ENCODE measurements at regions not wholly inside any gene's neighbourhood (a gene's known extent, or its start where the extent isn't known, plus 50 kb on each side); places are given as distances from the start of the nearest gene placed in this dataset.
"Not testable (repeated sequence)": the region's sequence is repeated elsewhere in the genome, so short reads cannot be mapped to it uniquely, and the experiment has no call there.

- Histone ChIP-seq H3K9ac (ENCODE audit: low read depth, low read length) (no peak overlapping the region), H3K36me3 (ENCODE audit: control insufficient read depth, insufficient read depth, low read length) (no peaks in the 10 kb centered on the region), H3K4me1 (ENCODE audit: control insufficient read depth, insufficient read depth, low read length) (peaks cover 11% of the 10 kb centered on the region), H3K27me3 (ENCODE audit: control insufficient read depth, insufficient read depth, low read length) (no peaks in the 10 kb centered on the region), H3K9me3 (ENCODE audit: control insufficient read depth, insufficient read depth, low read length) (no peaks in the 10 kb centered on the region), H3K4me3 (ENCODE audit: low read depth, low read length) (peak overlapping the region; percentile 16)
Measured at GRCh38 chr11:29623144-29623722, 393.6 kb downstream of the KCNA4 start.

GRCh38 chr11:29616611-29617010 lies 400.2 kb downstream of the KCNA4 start:
- H3K36me3 ChIP-seq (ENCODE audit: control insufficient read depth, insufficient read depth, low read length): no peaks in the 10 kb centered on the region
- no peak overlapping the region for H3K4me3 ChIP-seq (ENCODE audit: low read depth, low read length)
- H3K4me1 ChIP-seq (ENCODE audit: control insufficient read depth, insufficient read depth, low read length): no peaks in the 10 kb centered on the region
- H3K27me3 ChIP-seq (ENCODE audit: control insufficient read depth, insufficient read depth, low read length): no peaks in the 10 kb centered on the region
- no peak overlapping the region for H3K9ac ChIP-seq (ENCODE audit: low read depth, low read length)
- no peaks in the 10 kb centered on the region for H3K9me3 ChIP-seq (ENCODE audit: control insufficient read depth, insufficient read depth, low read length)

- no peaks in the 10 kb centered on the region for H3K36me3 ChIP-seq (ENCODE audit: control insufficient read depth, insufficient read depth, low read length)
- no peaks in the 10 kb centered on the region for H3K9me3 ChIP-seq (ENCODE audit: control insufficient read depth, insufficient read depth, low read length)
- H3K27me3 ChIP-seq (ENCODE audit: control insufficient read depth, insufficient read depth, low read length): no peaks in the 10 kb centered on the region
- H3K9ac ChIP-seq (ENCODE audit: low read depth, low read length): no peak overlapping the region
- H3K4me1 ChIP-seq (ENCODE audit: control insufficient read depth, insufficient read depth, low read length): no peaks in the 10 kb centered on the region
- H3K4me3 ChIP-seq (ENCODE audit: low read depth, low read length): no peak overlapping the region
Measured at GRCh38 chr11:29612423-29612822, 404.4 kb downstream of the KCNA4 start.

GRCh38 chr11:29606330-29607031 lies 410.3 kb downstream of the KCNA4 start:
- H3K9ac ChIP-seq (ENCODE audit: low read depth, low read length): no peak overlapping the region
- H3K36me3 ChIP-seq (ENCODE audit: control insufficient read depth, insufficient read depth, low read length): no peaks in the 10 kb centered on the region
- H3K4me1 ChIP-seq (ENCODE audit: control insufficient read depth, insufficient read depth, low read length): no peaks in the 10 kb centered on the region
- H3K4me3 ChIP-seq (ENCODE audit: low read depth, low read length): no peak overlapping the region
- H3K27me3 ChIP-seq (ENCODE audit: control insufficient read depth, insufficient read depth, low read length): no peaks in the 10 kb centered on the region
- H3K9me3 ChIP-seq (ENCODE audit: control insufficient read depth, insufficient read depth, low read length): no peaks in the 10 kb centered on the region

GRCh38 chr11:29600151-29600575 lies 416.7 kb downstream of the KCNA4 start:
- H3K4me1 ChIP-seq (ENCODE audit: control insufficient read depth, insufficient read depth, low read length); H3K9me3 ChIP-seq (ENCODE audit: control insufficient read depth, insufficient read depth, low read length); H3K4me3 ChIP-seq (ENCODE audit: low read depth, low read length); H3K9ac ChIP-seq (ENCODE audit: low read depth, low read length); H3K27me3 ChIP-seq (ENCODE audit: control insufficient read depth, insufficient read depth, low read length); H3K36me3 ChIP-seq (ENCODE audit: control insufficient read depth, insufficient read depth, low read length): not testable (repeated sequence)

- no peak overlapping the region for H3K4me3 ChIP-seq (ENCODE audit: low read depth, low read length)
- H3K9ac ChIP-seq (ENCODE audit: low read depth, low read length): no peak overlapping the region
- H3K27me3 ChIP-seq (ENCODE audit: control insufficient read depth, insufficient read depth, low read length): no peaks in the 10 kb centered on the region
- no peaks in the 10 kb centered on the region for H3K9me3 ChIP-seq (ENCODE audit: control insufficient read depth, insufficient read depth, low read length)
- H3K36me3 ChIP-seq (ENCODE audit: control insufficient read depth, insufficient read depth, low read length): no peaks in the 10 kb centered on the region
- no peaks in the 10 kb centered on the region for H3K4me1 ChIP-seq (ENCODE audit: control insufficient read depth, insufficient read depth, low read length)
Measured at GRCh38 chr11:29584342-29584741, 432.5 kb downstream of the KCNA4 start.

GRCh38 chr11:29578806-29579205 lies 438.0 kb downstream of the KCNA4 start:
- H3K9me3 ChIP-seq (ENCODE audit: control insufficient read depth, insufficient read depth, low read length): no peaks in the 10 kb centered on the region
- H3K4me3 ChIP-seq (ENCODE audit: low read depth, low read length): no peak overlapping the region
- H3K9ac ChIP-seq (ENCODE audit: low read depth, low read length): no peak overlapping the region
- H3K4me1 ChIP-seq (ENCODE audit: control insufficient read depth, insufficient read depth, low read length): no peaks in the 10 kb centered on the region
- no peaks in the 10 kb centered on the region for H3K27me3 ChIP-seq (ENCODE audit: control insufficient read depth, insufficient read depth, low read length)
- no peaks in the 10 kb centered on the region for H3K36me3 ChIP-seq (ENCODE audit: control insufficient read depth, insufficient read depth, low read length)

- Histone ChIP-seq H3K36me3 (ENCODE audit: control insufficient read depth, insufficient read depth, low read length) (no peaks in the 10 kb centered on the region), H3K9me3 (ENCODE audit: control insufficient read depth, insufficient read depth, low read length) (no peaks in the 10 kb centered on the region), H3K4me3 (ENCODE audit: low read depth, low read length) (no peak overlapping the region), H3K27me3 (ENCODE audit: control insufficient read depth, insufficient read depth, low read length) (no peaks in the 10 kb centered on the region), H3K4me1 (ENCODE audit: control insufficient read depth, insufficient read depth, low read length) (no peaks in the 10 kb centered on the region), H3K9ac (ENCODE audit: low read depth, low read length) (no peak overlapping the region)
Measured at GRCh38 chr11:29564486-29564885, 452.3 kb downstream of the KCNA4 start.

GRCh38 chr11:29562183-29562582 lies 454.6 kb downstream of the KCNA4 start:
- H3K9ac ChIP-seq (ENCODE audit: low read depth, low read length): no peak overlapping the region
- H3K4me1 ChIP-seq (ENCODE audit: control insufficient read depth, insufficient read depth, low read length): no peaks in the 10 kb centered on the region
- H3K4me3 ChIP-seq (ENCODE audit: low read depth, low read length): no peak overlapping the region
- no peaks in the 10 kb centered on the region for H3K27me3 ChIP-seq (ENCODE audit: control insufficient read depth, insufficient read depth, low read length)
- no peaks in the 10 kb centered on the region for H3K36me3 ChIP-seq (ENCODE audit: control insufficient read depth, insufficient read depth, low read length)
- H3K9me3 ChIP-seq (ENCODE audit: control insufficient read depth, insufficient read depth, low read length): no peaks in the 10 kb centered on the region

GRCh38 chr11:29553990-29554389 lies 462.8 kb downstream of the KCNA4 start:
- Histone ChIP-seq H3K9me3 (ENCODE audit: control insufficient read depth, insufficient read depth, low read length) (no peaks in the 10 kb centered on the region), H3K36me3 (ENCODE audit: control insufficient read depth, insufficient read depth, low read length) (no peaks in the 10 kb centered on the region), H3K4me1 (ENCODE audit: control insufficient read depth, insufficient read depth, low read length) (no peaks in the 10 kb centered on the region), H3K9ac (ENCODE audit: low read depth, low read length) (no peak overlapping the region), H3K27me3 (ENCODE audit: control insufficient read depth, insufficient read depth, low read length) (no peaks in the 10 kb centered on the region), H3K4me3 (ENCODE audit: low read depth, low read length) (no peak overlapping the region)

- H3K27me3 ChIP-seq (ENCODE audit: control insufficient read depth, insufficient read depth, low read length): no peaks in the 10 kb centered on the region
- no peaks in the 10 kb centered on the region for H3K36me3 ChIP-seq (ENCODE audit: control insufficient read depth, insufficient read depth, low read length)
- H3K4me1 ChIP-seq (ENCODE audit: control insufficient read depth, insufficient read depth, low read length): no peaks in the 10 kb centered on the region
- no peak overlapping the region for H3K4me3 ChIP-seq (ENCODE audit: low read depth, low read length)
- no peak overlapping the region for H3K9ac ChIP-seq (ENCODE audit: low read depth, low read length)
- H3K9me3 ChIP-seq (ENCODE audit: control insufficient read depth, insufficient read depth, low read length): no peaks in the 10 kb centered on the region
Measured at GRCh38 chr11:29538339-29539036, 478.3 kb downstream of the KCNA4 start.

GRCh38 chr11:29534836-29535235 lies 482.0 kb downstream of the KCNA4 start:
- H3K4me1 ChIP-seq (ENCODE audit: control insufficient read depth, insufficient read depth, low read length): no peaks in the 10 kb centered on the region
- no peak overlapping the region for H3K9ac ChIP-seq (ENCODE audit: low read depth, low read length)
- no peak overlapping the region for H3K4me3 ChIP-seq (ENCODE audit: low read depth, low read length)
- H3K27me3 ChIP-seq (ENCODE audit: control insufficient read depth, insufficient read depth, low read length): no peaks in the 10 kb centered on the region
- no peaks in the 10 kb centered on the region for H3K36me3 ChIP-seq (ENCODE audit: control insufficient read depth, insufficient read depth, low read length)
- no peaks in the 10 kb centered on the region for H3K9me3 ChIP-seq (ENCODE audit: control insufficient read depth, insufficient read depth, low read length)

All from iPS-15b (cell line).